CD4-positive, alpha-beta T cell treated with Interleukin-2 at 100 ng/mL for 4 hours (primary cell): ENCODE measurements at regions not wholly inside any gene's neighbourhood (a gene's known extent, or its start where the extent isn't known, plus 50 kb on each side); places are given as distances from the start of the nearest gene placed in this dataset.

Experiments used
- DNase-seq: peaks from one replicate; pipeline ENCODE4 v3.0.0-alpha.2; 2020; ENCODE audit warnings: low spot score

GRCh38 chr18:10057894-10058791 lies 144.3 kb downstream of the VAPA start:
- DNase-seq = no peak

GRCh38 chr18:10059610-10060468 lies 146.0 kb downstream of the VAPA start:
- no peak for DNase-seq

GRCh38 chr18:10060469-10060782 lies 146.6 kb downstream of the VAPA start:
- no peak for DNase-seq

GRCh38 chr18:10060841-10061240 lies 147.0 kb downstream of the VAPA start:
- no peak for DNase-seq

GRCh38 chr18:10061566-10062140 lies 147.8 kb downstream of the VAPA start:
- no peak for DNase-seq

- no peak for DNase-seq
Measured at GRCh38 chr18:10062302-10063300, 148.8 kb downstream of the VAPA start.

GRCh38 chr18:10063489-10063888 lies 149.7 kb downstream of the VAPA start:
- DNase-seq = no peak

GRCh38 chr18:10064267-10064666 lies 150.5 kb downstream of the VAPA start:
- no peak for DNase-seq

GRCh38 chr18:10065296-10065695 lies 151.5 kb downstream of the VAPA start:
- no peak for DNase-seq

- no peak for DNase-seq
Measured at GRCh38 chr18:10067670-10068659, 154.1 kb downstream of the VAPA start.

- DNase-seq = no peak
Measured at GRCh38 chr18:10068766-10069567, 155.2 kb downstream of the VAPA start.

- DNase-seq = no peak
Measured at GRCh38 chr18:10070561-10071000, 156.8 kb downstream of the VAPA start.

GRCh38 chr18:10072671-10073175 lies 158.9 kb downstream of the VAPA start:
- DNase-seq = no peak

GRCh38 chr18:10074110-10074509 lies 160.3 kb downstream of the VAPA start:
- DNase-seq = no peak

GRCh38 chr18:10074728-10075127 lies 160.9 kb downstream of the VAPA start:
- no peak for DNase-seq

- no peak for DNase-seq
Measured at GRCh38 chr18:10076502-10077030, 162.8 kb downstream of the VAPA start.

GRCh38 chr18:10077986-10078385 lies 164.2 kb downstream of the VAPA start:
- DNase-seq = no peak

- no peak for DNase-seq
Measured at GRCh38 chr18:10080372-10080771, 166.6 kb downstream of the VAPA start.

- no peak for DNase-seq
Measured at GRCh38 chr18:10081492-10081891, 167.7 kb downstream of the VAPA start.
